OCI-LY3 (cell line): ENCODE measurements at regions not wholly inside any gene's neighbourhood (a gene's known extent, or its start where the extent isn't known, plus 50 kb on each side); places are given as distances from the start of the nearest gene placed in this dataset.

Experiments
- H2AFZ ChIP-seq: fragments of 200-600, 300-600 bp; shearing (Covaris generic); 2 replicates; pipeline ENCODE4 v1.6.0; 2014; ENCODE audit warnings: antibody characterized with exemption, low read depth, low read length
- H3K27ac ChIP-seq: fragments of 200-600, 300-600 bp; sonication (generic); 2 replicates; pipeline ENCODE4 v1.5.1; 2014; ENCODE audit warnings: mild to moderate bottlenecking, low read length, moderate library complexity, mixed read lengths
- H3K27me3 ChIP-seq: fragments of 200-600, 300-600 bp; sonication (generic); 2 replicates; pipeline ENCODE4 v1.6.1; 2014; ENCODE audit warnings: low read depth, low read length, mixed read lengths
- H3K36me3 ChIP-seq: fragments of 200-600, 300-600 bp; sonication (generic); replicated peaks from 2 replicates; pipeline ENCODE3; 2014; ENCODE audit warnings: low read depth, low read length, mixed read lengths
- H3K4me1 ChIP-seq: fragments of 300-600, 200-600 bp; sonication (generic); 2 replicates; pipeline ENCODE4 v1.6.1; 2014; ENCODE audit warnings: low read length, mixed read lengths
- H3K4me2 ChIP-seq: fragments of 200-600, 300-600 bp; sonication (generic); 2 replicates; pipeline ENCODE4 v1.6.1; 2014; ENCODE audit warnings: low read length, mixed read lengths
- H3K4me3 ChIP-seq: fragments of 300-600, 200-600 bp; sonication (generic); 2 replicates; pipeline ENCODE4 v1.5.1; 2014; ENCODE audit warnings: antibody characterized with exemption, mild to moderate bottlenecking, low read length, moderate library complexity
- H3K79me2 ChIP-seq: fragments of 300-600, 200-600 bp; shearing (Covaris generic); 2 replicates; pipeline ENCODE4 v1.6.1; 2014; ENCODE audit warnings: mild to moderate bottlenecking, low read length, mixed read lengths
- H3K9ac ChIP-seq: fragments of 300-600, 200-600 bp; shearing (Covaris generic); 2 replicates; pipeline ENCODE4 v1.6.0; 2014; ENCODE audit warnings: mild to moderate bottlenecking, low read length, moderate library complexity
- H3K9me3 ChIP-seq: fragments of 200-600, 300-600 bp; shearing (Covaris generic); 2 replicates; pipeline ENCODE4 v1.6.1; 2014; ENCODE audit warnings: low read length, mixed read lengths; ENCODE audit not compliant: insufficient read depth
- H4K20me1 ChIP-seq: fragments of 200-600, 300-600 bp; sonication (generic); 2 replicates; pipeline ENCODE4 v1.6.1; 2016; ENCODE audit warnings: low read length, mixed read lengths; ENCODE audit not compliant: insufficient read depth
- CTCF ChIP-seq: fragments of 200-600, 300-600 bp; sonication (generic); IDR thresholded peaks from 2 replicates; pipeline ENCODE4 v1.5.1; 2014; ENCODE audit warnings: antibody characterized with exemption, low read length, low read depth
- EZH2phosphoT487 ChIP-seq: fragments of 200-600 bp; shearing (Covaris generic); IDR thresholded peaks from 2 replicates; pipeline ENCODE4 v1.6.1; 2018; ENCODE audit warnings: antibody characterized with exemption, mixed run types, low read depth

DNA sequence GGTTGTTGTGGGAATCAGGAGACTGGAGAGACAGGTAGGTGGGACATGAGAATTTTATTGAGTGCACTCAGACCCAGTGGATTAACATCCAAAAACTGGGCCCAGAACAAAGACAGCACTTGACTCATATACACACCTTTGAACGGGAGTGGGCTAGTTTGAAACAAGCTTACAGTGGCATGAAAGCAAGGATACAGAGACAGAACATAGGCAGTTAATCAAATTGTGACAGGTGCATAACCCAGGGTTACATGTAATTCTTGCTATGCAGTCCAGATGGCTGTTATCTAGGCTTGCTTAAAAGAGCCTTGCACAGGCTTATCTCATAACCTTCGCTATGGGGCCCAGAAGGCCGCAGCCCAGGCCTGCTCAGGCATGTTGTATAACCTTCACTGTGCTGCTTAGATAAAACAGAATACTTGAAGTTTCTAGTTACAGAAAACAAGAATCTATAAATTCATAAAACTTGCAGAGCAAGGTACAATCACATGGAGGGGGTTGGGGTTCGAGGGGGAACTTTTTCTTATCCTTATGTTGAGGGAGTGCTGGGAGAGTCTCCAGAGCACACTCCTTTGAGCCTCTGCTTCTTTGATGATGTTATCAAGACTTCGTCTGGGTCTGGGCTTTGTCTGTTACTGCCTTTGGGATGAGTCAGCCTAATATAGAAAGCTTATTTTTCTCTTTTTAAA, 81.7 kb downstream of the TNFAIP2 start:
- H3K4me3 ChIP-seq: no peak overlapping the region
- H4K20me1 ChIP-seq: no peaks in the 10 kb centered on the region
- H3K4me2 ChIP-seq: no peak overlapping the region
- H3K36me3 ChIP-seq: no peaks in the 10 kb centered on the region
- no peaks in the 10 kb centered on the region for H3K9me3 ChIP-seq
- H3K27me3 ChIP-seq: no peaks in the 10 kb centered on the region
- TF ChIP-seq CTCF (no peak), EZH2phosphoT487 (no peak)
- H3K79me2 ChIP-seq: no peaks in the 10 kb centered on the region
- no peak overlapping the region for H3K9ac ChIP-seq
- H3K4me1 ChIP-seq: no peaks in the 10 kb centered on the region
- H3K27ac ChIP-seq: no peak overlapping the region
- no peak overlapping the region for H2AFZ ChIP-seq

DNA sequence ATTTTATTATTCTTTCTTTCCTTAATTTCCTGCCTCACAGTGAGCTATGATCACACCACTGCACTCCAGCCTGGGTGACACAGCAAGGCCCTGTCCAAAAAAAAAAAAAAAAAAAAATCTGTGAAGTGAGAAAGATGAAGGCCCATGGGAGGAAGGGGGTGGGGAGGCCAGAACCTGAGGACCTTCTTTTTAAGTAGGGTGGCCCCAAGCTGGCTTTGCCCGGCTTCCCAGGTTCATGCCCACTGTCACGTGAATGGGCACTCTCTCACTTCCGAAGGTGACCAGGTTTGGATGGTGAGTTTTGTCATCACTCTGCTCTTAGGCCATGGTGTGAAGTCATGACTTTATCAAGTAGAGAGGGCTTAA, 82.3 kb downstream of the TNFAIP2 start:
- Histone ChIP-seq H3K9ac (no peak overlapping the region), H3K4me1 (no peaks in the 10 kb centered on the region), H4K20me1 (no peaks in the 10 kb centered on the region), H3K9me3 (no peaks in the 10 kb centered on the region), H3K36me3 (no peaks in the 10 kb centered on the region), H3K79me2 (no peaks in the 10 kb centered on the region), H3K27me3 (no peaks in the 10 kb centered on the region), H3K4me2 (no peak overlapping the region), H3K27ac (no peak overlapping the region), H3K4me3 (no peak overlapping the region), H2AFZ (no peak overlapping the region)
- TF ChIP-seq EZH2phosphoT487: no peak
- no peak for TF ChIP-seq CTCF

DNA sequence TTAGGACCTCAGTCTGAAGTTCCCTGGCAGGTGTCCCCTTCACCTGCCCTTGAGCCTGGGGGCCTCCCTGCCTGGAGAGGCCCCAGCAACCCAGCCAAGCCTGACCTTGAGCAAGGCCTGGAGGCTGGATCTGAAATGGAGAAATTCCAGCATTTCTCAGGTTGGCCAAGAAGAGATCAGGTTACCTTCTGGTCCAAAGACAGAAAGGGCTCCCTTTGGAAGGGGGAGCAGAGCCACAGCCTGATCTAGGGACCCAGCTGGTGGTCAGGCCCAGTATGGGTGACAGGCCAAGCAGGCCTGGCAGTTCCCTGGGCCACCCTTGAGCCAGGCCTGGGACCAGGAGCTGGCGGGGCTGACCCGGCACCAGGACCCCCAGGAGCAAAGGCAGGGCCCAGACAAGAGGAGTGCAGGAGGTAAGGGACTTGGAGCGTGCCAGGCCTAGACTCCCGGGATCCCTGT, 82.8 kb downstream of the TNFAIP2 start:
- H3K4me1 ChIP-seq: no peaks in the 10 kb centered on the region
- no peak overlapping the region for H3K4me3 ChIP-seq
- H2AFZ ChIP-seq: no peak overlapping the region
- no peaks in the 10 kb centered on the region for H3K27me3 ChIP-seq
- H3K9ac ChIP-seq: no peak overlapping the region
- H3K27ac ChIP-seq: no peak overlapping the region
- H3K36me3 ChIP-seq: no peaks in the 10 kb centered on the region
- H3K4me2 ChIP-seq: no peak overlapping the region
- no peaks in the 10 kb centered on the region for H3K79me2 ChIP-seq
- H3K9me3 ChIP-seq: no peaks in the 10 kb centered on the region
- TF ChIP-seq CTCF (no peak), EZH2phosphoT487 (no peak)
- H4K20me1 ChIP-seq: no peaks in the 10 kb centered on the region

DNA sequence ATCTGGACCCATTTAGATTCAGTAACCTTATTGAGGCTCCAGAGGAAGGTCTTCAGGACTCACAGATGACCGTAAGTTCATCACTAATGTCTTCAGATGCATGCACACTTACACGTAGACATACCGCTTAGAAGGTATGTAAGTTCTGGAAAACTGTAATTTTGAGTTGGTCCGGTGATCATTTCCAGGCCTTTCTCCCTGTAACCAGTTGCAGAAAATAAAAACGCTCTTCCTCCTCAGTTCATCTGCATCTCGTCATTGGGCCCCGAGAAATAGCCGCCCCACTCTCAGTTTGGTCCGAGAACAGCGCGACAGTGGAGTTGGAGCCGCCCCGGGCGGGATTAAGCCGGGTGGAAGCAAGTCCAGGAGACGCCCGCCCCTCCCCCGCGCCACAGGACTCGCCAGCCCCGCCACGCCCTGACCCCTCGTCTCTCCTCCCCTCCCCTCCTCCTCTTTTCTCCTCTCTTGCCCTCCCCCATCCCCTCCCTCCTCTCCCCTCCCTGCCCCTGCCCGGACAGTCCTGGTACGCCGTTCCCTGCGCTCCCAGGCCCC, 83.7 kb downstream of the TNFAIP2 start:
- Histone ChIP-seq H3K4me1 (no peaks in the 10 kb centered on the region), H3K79me2 (no peaks in the 10 kb centered on the region), H4K20me1 (no peaks in the 10 kb centered on the region), H3K4me2 (no peak overlapping the region), H3K27ac (no peak overlapping the region), H3K27me3 (no peaks in the 10 kb centered on the region), H3K9me3 (no peaks in the 10 kb centered on the region), H2AFZ (no peak overlapping the region), H3K36me3 (no peaks in the 10 kb centered on the region), H3K9ac (no peak overlapping the region), H3K4me3 (no peak overlapping the region)
- TF ChIP-seq CTCF (no peak), EZH2phosphoT487 (no peak)
